Trophoblast cell (in vitro differentiated cells and primary cell): ENCODE measurements at regions not wholly inside any gene's neighbourhood (a gene's known extent, or its start where the extent isn't known, plus 50 kb on each side); places are given as distances from the start of the nearest gene placed in this dataset.

ENCODE experiments used
- DNase-seq, 2 donors: peaks; one replicate each; pipeline ENCODE4 v3.0.0-alpha.2; 2016
- H2AFZ ChIP-seq: 2 replicates; pipeline ENCODE4 v1.6.1; 2013; ENCODE audit warnings: low read length, moderate library complexity, mild to moderate bottlenecking; ENCODE audit not compliant: insufficient read depth, poor library complexity
- H2AK5ac ChIP-seq: 2 replicates; pipeline ENCODE4 v1.6.1; 2013; ENCODE audit warnings: mild to moderate bottlenecking, low read length
- H2BK120ac ChIP-seq: 2 replicates; pipeline ENCODE4 v1.6.1; 2013; ENCODE audit warnings: low read length, mild to moderate bottlenecking, moderate library complexity; ENCODE audit not compliant: insufficient read depth, poor library complexity
- H2BK12ac ChIP-seq: 2 replicates; pipeline ENCODE4 v1.6.1; 2013; ENCODE audit warnings: mild to moderate bottlenecking, low read length, moderate library complexity
- H2BK5ac ChIP-seq: 2 replicates; pipeline ENCODE4 v1.6.1; 2013; ENCODE audit warnings: low read length, low read depth, moderate library complexity, mild to moderate bottlenecking; ENCODE audit not compliant: poor library complexity
- H3K14ac ChIP-seq: 2 replicates; pipeline ENCODE4 v1.6.1; 2013; ENCODE audit warnings: mild to moderate bottlenecking, low read length
- H3K18ac ChIP-seq: 2 replicates; pipeline ENCODE4 v1.6.1; 2013; ENCODE audit warnings: mild to moderate bottlenecking, low read length
- H3K23ac ChIP-seq: 2 replicates; pipeline ENCODE4 v1.6.1; 2013; ENCODE audit warnings: low read length
- H3K27ac ChIP-seq: 2 replicates; pipeline ENCODE4 v1.5.1; 2013; ENCODE audit warnings: low read depth, mild to moderate bottlenecking, inconsistent platforms, low read length, moderate library complexity
- H3K27me3 ChIP-seq: 2 replicates; pipeline ENCODE4 v1.6.1; 2013; ENCODE audit warnings: inconsistent platforms, mild to moderate bottlenecking, low read length, moderate library complexity; ENCODE audit not compliant: insufficient read depth
- H3K36me3 ChIP-seq, 2 experiments: 1 replicate in 1 of 2; 2 replicates in 1 of 2; pipeline ENCODE4 v1.6.1; 2013; ENCODE audit warnings: low read length in 2 of 2, mild to moderate bottlenecking in 2 of 2, moderate library complexity in 1 of 2; ENCODE audit not compliant: insufficient read depth in 2 of 2, control insufficient read depth in 1 of 2
- H3K4ac ChIP-seq: 2 replicates; pipeline ENCODE4 v1.6.1; 2013; ENCODE audit warnings: low read depth, mild to moderate bottlenecking, low read length, moderate library complexity
- H3K4me1 ChIP-seq, 2 experiments: 1 replicate in 1 of 2; 2 replicates in 1 of 2; pipeline ENCODE4 v1.6.1; 2013; ENCODE audit warnings: low read length in 2 of 2, mild to moderate bottlenecking in 2 of 2, moderate library complexity in 1 of 2; ENCODE audit not compliant: insufficient read depth in 2 of 2, control insufficient read depth in 1 of 2
- H3K4me2 ChIP-seq: 2 replicates; pipeline ENCODE4 v1.6.1; 2013; ENCODE audit warnings: inconsistent platforms, mild to moderate bottlenecking, low read length, moderate library complexity
- H3K4me3 ChIP-seq: 2 replicates; pipeline ENCODE4 v1.5.1; 2013; ENCODE audit warnings: mild to moderate bottlenecking, low read depth, low read length, inconsistent platforms
- H3K79me1 ChIP-seq: one replicate; pipeline ENCODE4 v1.6.1; 2013; ENCODE audit warnings: low read length
- H3K79me2 ChIP-seq: 2 replicates; pipeline ENCODE4 v1.6.1; 2013; ENCODE audit warnings: low read length, mild to moderate bottlenecking; ENCODE audit not compliant: control insufficient read depth, insufficient read depth, poor library complexity
- H3K9ac ChIP-seq: 2 replicates; pipeline ENCODE4 v1.6.1; 2013; ENCODE audit warnings: mild to moderate bottlenecking, low read length
- H3K9me3 ChIP-seq: 2 replicates; pipeline ENCODE4 v1.6.1; 2013; ENCODE audit warnings: low read depth, mild to moderate bottlenecking, control low read depth, inconsistent platforms, low read length; ENCODE audit not compliant: insufficient read depth
- H4K12ac ChIP-seq: 2 replicates; pipeline ENCODE4 v1.6.1; 2013; ENCODE audit warnings: low read depth, mild to moderate bottlenecking, low read length, moderate library complexity
- H4K8ac ChIP-seq: 2 replicates; pipeline ENCODE4 v1.6.1; 2013; ENCODE audit warnings: low read depth, mild to moderate bottlenecking, low read length, moderate library complexity
- H4K91ac ChIP-seq: one replicate; pipeline ENCODE4 v1.6.1; 2013; ENCODE audit warnings: low read depth, mild to moderate bottlenecking, low read length, moderate library complexity
- WGBS: extraction: QIAGEN DNeasy Blood & Tissue Kit; methylation state at CpG from one replicate; pipeline ENCODE4 v1.1.7; 2013; ENCODE audit warnings: missing lambda C conversion rate; ENCODE audit not compliant: insufficient read length, insufficient coverage; ENCODE audit errors: extremely low coverage; 5-methylcytosine and 5-hydroxymethylcytosine counted together

DNA sequence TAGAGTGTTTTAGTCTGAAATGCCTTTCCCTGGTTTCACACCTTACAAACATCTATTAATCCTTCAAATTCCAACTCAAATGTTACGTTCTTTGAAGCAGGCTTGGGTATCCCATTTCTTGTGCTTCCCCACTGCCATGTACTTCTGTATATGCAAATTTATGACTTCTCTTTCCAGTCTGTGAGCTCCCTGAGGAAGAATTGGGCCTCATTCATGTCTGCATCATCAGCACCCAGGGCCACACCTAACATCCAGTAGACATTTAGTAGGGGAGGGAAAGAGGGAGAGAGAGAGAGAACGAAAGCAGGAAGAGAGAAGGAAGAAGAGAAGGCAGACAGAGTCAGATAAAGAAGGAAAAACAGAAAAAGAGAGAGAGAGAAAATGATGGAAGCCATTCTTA is 53.3 kb upstream of the KY start:
- Histone ChIP-seq H3K23ac (no peak overlapping the region), H2AFZ (no peak overlapping the region), H4K8ac (no peak overlapping the region), H3K9ac (no peak overlapping the region), H3K79me2 (no peaks in the 10 kb centered on the region), H3K4me2 (no peak overlapping the region), H3K4ac (no peak overlapping the region), H3K79me1 (no peaks in the 10 kb centered on the region), H3K4me1 (no peaks in the 10 kb centered on the region), H3K9me3 (no peaks in the 10 kb centered on the region), H2AK5ac (no peak overlapping the region), H3K27ac (no peak overlapping the region), H2BK12ac (no peak overlapping the region), H3K18ac (no peak overlapping the region), H3K4me3 (no peak overlapping the region), H3K36me3 (no peaks in the 10 kb centered on the region), H3K14ac (no peak overlapping the region), H3K27me3 (no peaks in the 10 kb centered on the region), H4K91ac (no peak overlapping the region), H2BK5ac (no peak overlapping the region), H4K12ac (no peak overlapping the region), H2BK120ac (no peak overlapping the region)
- WGBS = no CpG with 5 or more reads among the region's 2 CpGs
- DNase-seq = no peak

DNA sequence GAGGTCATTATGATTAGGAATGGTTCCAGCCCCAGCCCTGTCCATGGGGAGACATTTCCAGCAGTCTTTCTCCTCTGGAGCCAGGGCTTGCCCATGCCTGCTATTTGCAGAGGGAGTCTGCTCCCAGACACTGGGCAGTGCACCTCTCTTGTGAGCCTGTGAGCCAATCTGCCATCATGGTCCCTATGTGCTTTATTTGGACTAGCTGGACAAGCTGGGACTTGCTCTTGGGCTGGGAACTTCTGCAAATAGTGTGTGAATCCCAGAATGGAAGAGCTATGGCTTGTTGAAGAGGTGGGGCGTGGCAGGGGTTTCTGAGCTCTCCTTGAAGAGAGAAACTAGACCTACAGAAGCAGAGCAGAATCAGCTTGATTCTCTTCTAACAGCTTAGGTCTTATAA is 53.7 kb upstream of the KY start:
- no peak overlapping the region for H3K23ac ChIP-seq
- H3K27ac ChIP-seq = no peak overlapping the region
- H3K14ac ChIP-seq = no peak overlapping the region
- no peaks in the 10 kb centered on the region for H3K79me1 ChIP-seq
- no peak overlapping the region for H2BK12ac ChIP-seq
- no peak for DNase-seq
- no peak overlapping the region for H2BK120ac ChIP-seq
- H2AFZ ChIP-seq = no peak overlapping the region
- H3K4ac ChIP-seq = no peak overlapping the region
- H3K4me3 ChIP-seq = no peak overlapping the region
- no peak overlapping the region for H4K12ac ChIP-seq
- no peak overlapping the region for H2AK5ac ChIP-seq
- no peak overlapping the region for H4K91ac ChIP-seq
- WGBS = no CpG with 5 or more reads among the region's 1 CpG
- no peaks in the 10 kb centered on the region for H3K9me3 ChIP-seq
- no peaks in the 10 kb centered on the region for H3K4me1 ChIP-seq
- H3K79me2 ChIP-seq = no peaks in the 10 kb centered on the region
- H4K8ac ChIP-seq = no peak overlapping the region
- H3K36me3 ChIP-seq = no peaks in the 10 kb centered on the region
- H3K9ac ChIP-seq = no peak overlapping the region
- H3K27me3 ChIP-seq = no peaks in the 10 kb centered on the region
- H3K18ac ChIP-seq = no peak overlapping the region
- no peak overlapping the region for H3K4me2 ChIP-seq
- no peak overlapping the region for H2BK5ac ChIP-seq

DNA sequence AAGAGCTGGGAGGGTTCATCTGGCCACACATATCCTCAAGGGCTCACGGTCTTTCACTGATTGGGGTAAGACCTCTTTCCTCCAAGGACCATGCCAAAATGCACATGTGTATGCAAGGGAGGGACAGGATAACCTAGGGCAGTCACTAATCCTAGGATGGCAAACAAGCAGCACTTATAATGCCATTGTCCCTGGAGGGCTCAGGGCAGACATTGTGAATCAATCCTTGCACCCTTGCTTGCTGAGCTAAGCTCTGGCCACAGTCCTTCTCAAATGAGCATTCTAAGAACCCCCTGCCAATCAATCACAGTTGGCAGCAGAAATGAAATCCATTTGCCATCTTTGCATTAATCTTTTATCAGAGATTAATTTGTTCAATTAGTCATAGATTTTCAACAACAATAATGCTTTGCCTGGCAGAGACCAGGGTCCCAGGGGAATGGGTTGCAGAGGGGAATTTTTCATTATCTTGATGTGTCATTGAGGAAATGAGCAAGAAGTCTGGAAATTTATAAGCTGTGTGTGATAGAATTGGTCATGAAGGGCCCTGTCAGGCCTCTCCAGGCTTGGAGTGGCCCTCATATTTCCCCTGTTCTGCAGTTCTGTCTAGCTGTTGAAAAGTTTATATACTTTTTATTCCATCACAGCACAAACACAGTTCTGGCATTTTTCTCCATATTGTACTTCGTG is 57.2 kb upstream of the KY start:
- Histone ChIP-seq H3K27ac (no peak overlapping the region), H3K79me2 (no peaks in the 10 kb centered on the region), H4K12ac (no peak overlapping the region), H3K18ac (no peak overlapping the region), H4K8ac (no peak overlapping the region), H2AK5ac (no peak overlapping the region), H3K27me3 (no peaks in the 10 kb centered on the region), H2BK12ac (no peak overlapping the region), H3K23ac (peak overlapping the region; percentile 53), H3K36me3 (no peaks in the 10 kb centered on the region), H2BK120ac (no peak overlapping the region), H3K4ac (no peak overlapping the region), H4K91ac (no peak overlapping the region), H3K4me3 (no peak overlapping the region), H3K4me2 (no peak overlapping the region), H3K9me3 (no peaks in the 10 kb centered on the region), H2BK5ac (no peak overlapping the region), H3K79me1 (no peaks in the 10 kb centered on the region), H3K9ac (no peak overlapping the region), H3K14ac (no peak overlapping the region), H2AFZ (no peak overlapping the region), H3K4me1 (no peaks in the 10 kb centered on the region)
- DNase-seq = no peak
- no CpG with 5 or more reads among the region's 2 CpGs for WGBS

DNA sequence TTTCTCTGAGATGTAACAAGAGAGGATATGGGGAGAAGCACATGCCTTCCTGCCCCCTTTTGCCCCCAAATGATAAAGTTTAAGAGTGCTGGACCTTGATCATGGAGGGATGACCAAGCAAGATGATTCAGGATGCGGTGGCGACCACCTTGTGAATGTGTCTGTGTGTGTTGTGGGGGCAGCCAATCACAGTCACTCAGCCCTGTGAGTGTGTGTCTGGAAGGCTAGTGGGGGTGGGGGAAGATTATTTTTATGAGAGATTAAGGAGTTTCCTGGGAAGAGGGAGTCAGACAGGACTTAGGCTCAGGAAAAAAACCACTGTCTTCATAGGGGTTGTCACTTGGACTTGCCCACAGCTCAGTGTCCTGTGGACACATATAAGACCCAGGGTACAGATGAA is 57.8 kb upstream of the KY start:
- no peak overlapping the region for H3K4me3 ChIP-seq
- no peak overlapping the region for H3K23ac ChIP-seq
- no peak overlapping the region for H3K9ac ChIP-seq
- H3K27me3 ChIP-seq = no peaks in the 10 kb centered on the region
- no peak overlapping the region for H3K18ac ChIP-seq
- no peaks in the 10 kb centered on the region for H3K79me2 ChIP-seq
- no peak overlapping the region for H2BK12ac ChIP-seq
- no peak overlapping the region for H2AFZ ChIP-seq
- WGBS = no CpG with 5 or more reads among the region's 2 CpGs
- no peak overlapping the region for H3K27ac ChIP-seq
- H2BK120ac ChIP-seq = no peak overlapping the region
- no peak for DNase-seq
- no peak overlapping the region for H3K4me2 ChIP-seq
- no peaks in the 10 kb centered on the region for H3K36me3 ChIP-seq
- peaks cover 2% of the 10 kb centered on the region for H3K9me3 ChIP-seq
- H4K8ac ChIP-seq = no peak overlapping the region
- H2BK5ac ChIP-seq = no peak overlapping the region
- no peaks in the 10 kb centered on the region for H3K79me1 ChIP-seq
- no peaks in the 10 kb centered on the region for H3K4me1 ChIP-seq
- no peak overlapping the region for H3K14ac ChIP-seq
- no peak overlapping the region for H3K4ac ChIP-seq
- H4K91ac ChIP-seq = no peak overlapping the region
- H2AK5ac ChIP-seq = no peak overlapping the region
- H4K12ac ChIP-seq = no peak overlapping the region
